ENCODE measurements at regions not wholly inside any gene's neighbourhood (a gene's known extent, or its start where the extent isn't known, plus 50 kb on each side); places are given as distances from the start of the nearest gene placed in this dataset.
"Not testable (repeated sequence)": the region's sequence is repeated elsewhere in the genome, so short reads cannot be mapped to it uniquely, and the experiment has no call there.

GRCh38 chr18:46179306-46179705 lies 75.1 kb downstream of the HAUS1 start:
- DNase-seq (ENCODE audit: low spot score in 2 of 2, unreplicated experiment in 2 of 2) = no peak
- Mint-ChIP-seq H3K27me3 (ENCODE audit: low read depth) (no peaks in the 10 kb centered on the region), H3K9me3 (no peaks in the 10 kb centered on the region), H3K27ac (no peak overlapping the region), H3K36me3 (peaks cover 1% of the 10 kb centered on the region), H3K4me1 (peaks cover 27% of the 10 kb centered on the region), H3K4me3 (no peak overlapping the region)
- TF ChIP-seq CTCF (IDR thresholded peaks at IDR 0.05; ENCODE audit: unreplicated experiment) = no peak

DNA sequence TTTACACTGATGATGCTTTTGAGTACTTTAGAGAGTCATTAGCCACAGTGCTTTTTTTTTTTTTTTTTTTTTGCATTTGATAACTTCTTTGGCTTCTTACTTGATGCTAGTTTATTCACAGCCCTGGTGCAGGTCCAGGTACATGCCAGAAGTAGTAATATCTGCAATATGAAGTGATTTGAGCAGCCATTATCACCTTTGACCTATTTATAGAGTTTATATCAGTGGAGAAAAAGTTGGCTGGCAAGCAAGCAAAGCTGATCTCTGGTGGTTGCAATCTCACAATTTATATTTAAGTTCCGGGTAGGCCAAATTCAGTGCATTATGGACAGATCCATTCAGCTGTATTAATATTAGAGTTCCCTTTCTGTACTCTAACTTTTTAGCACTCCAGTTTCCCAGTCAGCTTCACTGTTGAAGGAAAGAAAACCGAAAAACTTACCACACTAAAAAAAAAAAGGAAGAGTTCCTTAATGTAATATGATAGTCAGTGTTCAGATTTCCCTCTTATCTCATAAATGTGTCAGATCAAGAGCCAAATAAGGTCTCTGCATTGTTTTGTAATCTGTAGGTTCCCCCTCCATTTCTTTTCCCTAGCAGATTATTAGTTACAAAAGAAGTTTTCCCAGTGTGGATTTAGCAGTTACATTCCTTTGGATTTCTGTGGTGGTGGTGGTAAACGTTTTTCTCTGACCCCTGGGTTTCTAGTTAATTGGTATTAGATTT lies 78.6 kb downstream of the HAUS1 start:
- H3K27me3 Mint-ChIP-seq (ENCODE audit: low read depth) = no peaks in the 10 kb centered on the region
- H3K4me1 Mint-ChIP-seq = peaks cover 14% of the 10 kb centered on the region
- H3K9me3 Mint-ChIP-seq = no peaks in the 10 kb centered on the region
- H3K36me3 Mint-ChIP-seq = peaks cover 1% of the 10 kb centered on the region
- DNase-seq (ENCODE audit: low spot score in 2 of 2, unreplicated experiment in 2 of 2) = no peak
- no peak overlapping the region for H3K4me3 Mint-ChIP-seq
- H3K27ac Mint-ChIP-seq = peak overlapping the region; percentile 73
- TF ChIP-seq CTCF (IDR thresholded peaks at IDR 0.05; ENCODE audit: unreplicated experiment) = no peak

GRCh38 chr18:46184296-46184695 lies 80.1 kb downstream of the HAUS1 start:
- not testable (repeated sequence) for H3K27me3 Mint-ChIP-seq (ENCODE audit: low read depth); DNase-seq (ENCODE audit: low spot score in 2 of 2, unreplicated experiment in 2 of 2); H3K36me3 Mint-ChIP-seq; H3K9me3 Mint-ChIP-seq; H3K4me3 Mint-ChIP-seq; H3K27ac Mint-ChIP-seq
- peaks cover 14% of the 10 kb centered on the region for H3K4me1 Mint-ChIP-seq

- Mint-ChIP-seq H3K9me3 (no peaks in the 10 kb centered on the region), H3K27me3 (ENCODE audit: low read depth) (no peaks in the 10 kb centered on the region), H3K36me3 (no peaks in the 10 kb centered on the region), H3K27ac (no peak overlapping the region), H3K4me1 (peaks cover 14% of the 10 kb centered on the region), H3K4me3 (no peak overlapping the region)
- no peak for TF ChIP-seq CTCF (IDR thresholded peaks at IDR 0.05; ENCODE audit: unreplicated experiment)
- no peak for DNase-seq (ENCODE audit: low spot score in 2 of 2, unreplicated experiment in 2 of 2)
Observed at GRCh38 chr18:46184727-46185126, 80.5 kb downstream of the HAUS1 start.

DNA sequence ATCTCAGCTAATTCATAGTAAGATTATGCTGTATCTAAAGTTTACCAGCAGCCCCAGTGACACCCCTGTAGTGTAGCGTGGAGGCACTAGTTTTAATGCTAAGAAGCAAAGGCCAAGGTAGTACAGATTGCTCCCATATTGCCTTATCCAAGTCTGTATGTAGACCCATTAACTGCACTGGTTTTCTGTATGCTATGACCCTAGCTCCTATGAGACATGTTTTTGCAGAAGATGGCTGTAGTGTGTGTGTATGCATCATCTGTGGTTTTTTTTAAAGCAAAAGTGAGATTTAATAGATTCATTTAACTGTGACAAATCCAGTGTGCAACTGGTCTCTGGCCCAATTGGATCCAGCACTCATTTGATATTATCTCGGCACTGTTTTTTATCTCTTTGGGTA lies 86.5 kb downstream of the HAUS1 start:
- Mint-ChIP-seq H3K36me3 (peaks cover 5% of the 10 kb centered on the region), H3K9me3 (no peaks in the 10 kb centered on the region), H3K4me1 (no peaks in the 10 kb centered on the region), H3K27me3 (ENCODE audit: low read depth) (no peaks in the 10 kb centered on the region), H3K4me3 (no peak overlapping the region), H3K27ac (no peak overlapping the region)
- no peak for TF ChIP-seq CTCF (IDR thresholded peaks at IDR 0.05; ENCODE audit: unreplicated experiment)
- no peak for DNase-seq (ENCODE audit: low spot score in 2 of 2, unreplicated experiment in 2 of 2)

DNA sequence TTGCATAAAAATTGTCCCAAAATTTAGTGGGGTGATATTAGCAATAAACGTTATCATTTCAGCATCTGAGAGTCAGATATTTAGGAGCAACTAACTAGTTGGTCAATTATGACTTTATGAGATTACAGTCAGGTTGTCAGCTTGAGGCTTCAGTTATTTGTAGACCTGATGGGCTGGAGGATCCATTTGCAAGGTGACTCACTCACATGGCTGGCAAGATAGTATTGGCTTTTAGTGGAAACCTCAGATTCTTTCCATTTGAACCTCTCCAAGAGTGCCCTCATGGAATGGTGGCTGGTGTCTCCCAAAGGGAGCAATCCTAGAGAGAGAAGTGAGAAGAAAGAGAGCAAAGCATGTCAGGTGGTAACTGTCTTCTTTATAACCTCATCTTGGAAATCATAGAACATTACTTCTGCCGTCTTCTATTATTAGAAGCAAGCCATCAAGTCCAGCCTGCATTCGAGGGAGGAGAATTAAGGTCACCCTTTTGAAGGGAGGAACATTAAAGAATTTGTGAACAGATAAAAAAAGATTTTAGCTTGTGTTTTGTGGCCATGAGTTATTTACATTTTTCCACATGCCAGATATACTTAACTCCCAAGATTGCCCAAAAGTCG lies 92.5 kb downstream of the HAUS1 start:
- DNase-seq (ENCODE audit: low spot score in 2 of 2, unreplicated experiment in 2 of 2) = no peak
- H3K36me3 Mint-ChIP-seq = peaks cover 13% of the 10 kb centered on the region
- TF ChIP-seq CTCF (IDR thresholded peaks at IDR 0.05; ENCODE audit: unreplicated experiment) = no peak
- H3K4me3 Mint-ChIP-seq = no peak overlapping the region
- H3K27me3 Mint-ChIP-seq (ENCODE audit: low read depth) = no peaks in the 10 kb centered on the region
- H3K4me1 Mint-ChIP-seq = no peaks in the 10 kb centered on the region
- no peaks in the 10 kb centered on the region for H3K9me3 Mint-ChIP-seq
- H3K27ac Mint-ChIP-seq = no peak overlapping the region
